ENCODE measurements at regions not wholly inside any gene's neighbourhood (a gene's known extent, or its start where the extent isn't known, plus 50 kb on each side); places are given as distances from the start of the nearest gene placed in this dataset.

GRCh38 chr7:25537662-25538375, 309.5 kb upstream of the NPVF start:
- no peaks in the 10 kb centered on the region for H3K9me3 ChIP-seq
- H3K4me3 ChIP-seq, result no peak overlapping the region
- H3K27me3 ChIP-seq, result no peaks in the 10 kb centered on the region
- no peaks in the 10 kb centered on the region for H3K36me3 ChIP-seq
- TF ChIP-seq CTCF (IDR thresholded peaks at IDR 0.05) (no peak), POLR2A (IDR thresholded peaks at IDR 0.05) (no peak)
- DNase-seq, result no peak
- intact Hi-C loops (cut with DNase I), result no loop called here
- H3K27ac ChIP-seq, result no peak overlapping the region
- no peaks in the 10 kb centered on the region for H3K4me1 ChIP-seq
- 53 to 73% methylated on average over 3 of the region's 3 CpGs for WGBS, 2 donors

GRCh38 chr7:25541094-25541821, 313.0 kb upstream of the NPVF start:
- no peaks in the 10 kb centered on the region for H3K4me1 ChIP-seq
- intact Hi-C loops (cut with DNase I), result no loop called here
- no peaks in the 10 kb centered on the region for H3K36me3 ChIP-seq
- H3K9me3 ChIP-seq, result no peaks in the 10 kb centered on the region
- no peak overlapping the region for H3K4me3 ChIP-seq
- DNase-seq, result no peak
- H3K27ac ChIP-seq, result no peak overlapping the region
- TF ChIP-seq EP300 (IDR thresholded peaks at IDR 0.05), result no peak
- no peak for TF ChIP-seq POLR2A (IDR thresholded peaks at IDR 0.05)
- no peak for TF ChIP-seq POLR2AphosphoS5 (IDR thresholded peaks at IDR 0.05)
- no peak for TF ChIP-seq CTCF (IDR thresholded peaks at IDR 0.05)
- WGBS, 2 donors, result 70 to 85% methylated on average over 6 of the region's 6 CpGs
- no peaks in the 10 kb centered on the region for H3K27me3 ChIP-seq

GRCh38 chr7:25541877-25542276, 313.6 kb upstream of the NPVF start:
- Histone ChIP-seq H3K4me1 (no peaks in the 10 kb centered on the region), H3K4me3 (no peak overlapping the region), H3K9me3 (no peaks in the 10 kb centered on the region), H3K27me3 (no peaks in the 10 kb centered on the region), H3K36me3 (no peaks in the 10 kb centered on the region), H3K27ac (no peak overlapping the region)
- intact Hi-C loops (cut with DNase I), result no loop called here
- 81 to 87% methylated on average over 3 of the region's 3 CpGs for WGBS, 2 donors
- DNase-seq, result no peak
- no peak for TF ChIP-seq CTCF (IDR thresholded peaks at IDR 0.05)
- no peak for TF ChIP-seq POLR2AphosphoS5 (IDR thresholded peaks at IDR 0.05)
- no peak for TF ChIP-seq EP300 (IDR thresholded peaks at IDR 0.05)

DNA sequence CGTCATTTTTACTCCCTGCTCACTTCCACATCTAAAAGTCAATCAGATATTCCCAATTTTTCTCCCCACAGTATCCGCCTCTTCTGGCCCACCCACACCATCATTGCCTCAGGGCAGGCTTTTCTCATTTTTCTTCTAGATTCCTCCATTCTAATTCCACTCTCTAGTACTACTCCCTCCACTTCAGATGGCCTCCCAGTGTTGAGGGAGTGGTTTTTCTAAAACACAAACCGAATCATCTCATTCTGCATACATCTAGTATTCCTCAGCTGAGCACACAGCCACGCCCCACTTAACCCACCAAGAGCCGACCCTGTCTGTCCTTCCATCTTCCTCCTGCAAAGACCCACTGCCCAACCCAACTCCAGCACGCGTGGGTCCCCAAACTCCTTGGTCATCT, 314.9 kb upstream of the NPVF start:
- H3K27me3 ChIP-seq, result no peaks in the 10 kb centered on the region
- no peaks in the 10 kb centered on the region for H3K9me3 ChIP-seq
- no peak overlapping the region for H3K27ac ChIP-seq
- H3K4me1 ChIP-seq, result no peaks in the 10 kb centered on the region
- intact Hi-C loops (cut with DNase I), result no loop called here
- H3K36me3 ChIP-seq, result no peaks in the 10 kb centered on the region
- no peak for TF ChIP-seq CTCF (IDR thresholded peaks at IDR 0.05)
- TF ChIP-seq EP300 (IDR thresholded peaks at IDR 0.05), result no peak
- TF ChIP-seq POLR2A (IDR thresholded peaks at IDR 0.05), result no peak
- no peak for TF ChIP-seq POLR2AphosphoS5 (IDR thresholded peaks at IDR 0.05)
- no peak overlapping the region for H3K4me3 ChIP-seq
- no peak for DNase-seq
- WGBS, 2 donors, result 76 to 88% methylated on average over 7 of the region's 7 CpGs

All from sigmoid colon (tissue), 6 donors.